ENCODE measurements at regions not wholly inside any gene's neighbourhood (a gene's known extent, or its start where the extent isn't known, plus 50 kb on each side); places are given as distances from the start of the nearest gene placed in this dataset.

GRCh38 chr21:26782747-26783146, 62.5 kb downstream of the ADAMTS1 start:
- TF ChIP-seq, protein P1, sequence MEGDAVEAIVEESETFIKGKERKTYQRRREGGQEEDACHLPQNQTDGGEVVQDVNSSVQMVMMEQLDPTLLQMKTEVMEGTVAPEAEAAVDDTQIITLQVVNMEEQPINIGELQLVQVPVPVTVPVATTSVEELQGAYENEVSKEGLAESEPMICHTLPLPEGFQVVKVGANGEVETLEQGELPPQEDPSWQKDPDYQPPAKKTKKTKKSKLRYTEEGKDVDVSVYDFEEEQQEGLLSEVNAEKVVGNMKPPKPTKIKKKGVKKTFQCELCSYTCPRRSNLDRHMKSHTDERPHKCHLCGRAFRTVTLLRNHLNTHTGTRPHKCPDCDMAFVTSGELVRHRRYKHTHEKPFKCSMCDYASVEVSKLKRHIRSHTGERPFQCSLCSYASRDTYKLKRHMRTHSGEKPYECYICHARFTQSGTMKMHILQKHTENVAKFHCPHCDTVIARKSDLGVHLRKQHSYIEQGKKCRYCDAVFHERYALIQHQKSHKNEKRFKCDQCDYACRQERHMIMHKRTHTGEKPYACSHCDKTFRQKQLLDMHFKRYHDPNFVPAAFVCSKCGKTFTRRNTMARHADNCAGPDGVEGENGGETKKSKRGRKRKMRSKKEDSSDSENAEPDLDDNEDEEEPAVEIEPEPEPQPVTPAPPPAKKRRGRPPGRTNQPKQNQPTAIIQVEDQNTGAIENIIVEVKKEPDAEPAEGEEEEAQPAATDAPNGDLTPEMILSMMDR (IDR thresholded peaks at IDR 0.05): no peak
- TF ChIP-seq POLR2A (IDR thresholded peaks at IDR 0.05) (no peak), POLR2AphosphoS5 (IDR thresholded peaks at IDR 0.05) (peak; percentile 81), EP300 (IDR thresholded peaks at IDR 0.05) (no peak)

All from gastroesophageal sphincter (tissue), 3 donors.